Mesothelial cell of epicardium (in vitro differentiated cells): ENCODE measurements at regions not wholly inside any gene's neighbourhood (a gene's known extent, or its start where the extent isn't known, plus 50 kb on each side); places are given as distances from the start of the nearest gene placed in this dataset.

ENCODE experiments used
- DNase-seq, 2 experiments: peaks; one replicate each; pipeline ENCODE4 v3.0.0; 2021; ENCODE audit warnings: low spot score in 2 of 2; ENCODE audit not compliant: unreplicated experiment in 2 of 2
- H3K27ac Mint-ChIP-seq: 2 replicates; pipeline ENCODE4 v1.8.0; 2021; ENCODE audit warnings: mixed read lengths
- H3K27me3 Mint-ChIP-seq: 2 replicates; pipeline ENCODE4 v1.8.0; 2021; ENCODE audit warnings: low read depth, mixed read lengths
- H3K36me3 Mint-ChIP-seq: 2 replicates; pipeline ENCODE4 v1.8.0; 2021; ENCODE audit warnings: mixed read lengths
- H3K4me1 Mint-ChIP-seq: 2 replicates; pipeline ENCODE4 v1.8.0; 2021; ENCODE audit warnings: mixed read lengths
- H3K4me3 Mint-ChIP-seq: 2 replicates; pipeline ENCODE4 v1.8.0; 2021; ENCODE audit warnings: mild to moderate bottlenecking, moderate library complexity, mixed read lengths
- H3K9me3 Mint-ChIP-seq: 2 replicates; pipeline ENCODE4 v1.8.0; 2021; ENCODE audit warnings: mixed read lengths
- CTCF ChIP-seq: fragments of 200-600 bp; sonication (generic); IDR thresholded peaks from one replicate; pipeline ENCODE4 v1.5.0; 2021; ENCODE audit warnings: antibody characterized with exemption; ENCODE audit not compliant: unreplicated experiment

DNA sequence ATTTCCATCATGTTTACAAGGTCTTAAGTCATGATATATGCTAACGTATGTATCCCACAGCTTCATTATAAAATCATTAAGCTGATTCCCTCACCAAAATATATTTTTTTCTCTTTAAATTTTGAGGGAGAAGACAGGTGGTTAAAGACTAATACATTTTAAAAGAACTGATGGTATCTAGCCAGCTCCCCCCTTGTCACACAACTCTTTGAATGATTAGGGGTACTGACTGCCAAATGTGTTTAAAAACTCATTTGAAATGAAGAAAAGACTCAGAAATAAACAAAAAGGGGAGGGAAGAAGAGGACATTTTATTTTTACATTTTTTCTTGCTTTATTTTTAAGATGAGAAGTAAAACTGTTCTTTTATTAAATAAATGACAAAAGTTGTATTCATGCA is 805.3 kb downstream of the SATB2 start:
- TF ChIP-seq CTCF = no peak
- H3K9me3 Mint-ChIP-seq = no peaks in the 10 kb centered on the region
- no peak overlapping the region for H3K4me3 Mint-ChIP-seq
- peaks cover 29% of the 10 kb centered on the region for H3K27me3 Mint-ChIP-seq
- H3K27ac Mint-ChIP-seq = no peak overlapping the region
- no peaks in the 10 kb centered on the region for H3K36me3 Mint-ChIP-seq
- H3K4me1 Mint-ChIP-seq = no peaks in the 10 kb centered on the region
- DNase-seq = no peak

DNA sequence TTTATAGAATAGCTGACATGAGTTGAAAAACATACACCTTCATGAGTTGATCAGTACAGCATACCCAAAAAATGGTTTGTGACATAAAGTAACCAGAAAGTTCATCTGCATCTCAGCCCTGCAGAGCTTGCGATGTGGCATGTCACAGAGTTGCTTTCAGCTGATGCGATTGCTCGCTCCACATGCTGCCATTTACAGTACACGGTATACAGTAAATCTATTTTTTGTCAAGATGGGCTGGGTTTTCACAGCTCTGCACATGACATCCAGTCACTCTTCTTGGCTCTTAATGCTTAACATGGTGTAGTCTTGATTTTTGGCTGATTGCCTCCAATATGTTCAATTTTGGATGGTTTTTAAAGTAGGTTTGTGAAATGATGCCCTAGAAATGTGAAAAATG is 811.9 kb downstream of the SATB2 start:
- no peak overlapping the region for H3K27ac Mint-ChIP-seq
- H3K27me3 Mint-ChIP-seq = peaks cover 8% of the 10 kb centered on the region
- no peaks in the 10 kb centered on the region for H3K4me1 Mint-ChIP-seq
- no peaks in the 10 kb centered on the region for H3K9me3 Mint-ChIP-seq
- DNase-seq = no peak
- no peaks in the 10 kb centered on the region for H3K36me3 Mint-ChIP-seq
- no peak for TF ChIP-seq CTCF
- H3K4me3 Mint-ChIP-seq = no peak overlapping the region

- Mint-ChIP-seq H3K9me3 (no peaks in the 10 kb centered on the region), H3K27ac (no peak overlapping the region), H3K4me3 (no peak overlapping the region), H3K4me1 (no peaks in the 10 kb centered on the region), H3K36me3 (no peaks in the 10 kb centered on the region), H3K27me3 (peaks cover 3% of the 10 kb centered on the region)
- no peak for TF ChIP-seq CTCF
- no peak for DNase-seq
Measured at GRCh38 chr2:198641161-198641560, 816.6 kb downstream of the SATB2 start.

GRCh38 chr2:198640463-198640862 is 817.3 kb downstream of the SATB2 start:
- no peak overlapping the region for H3K4me3 Mint-ChIP-seq
- no peaks in the 10 kb centered on the region for H3K4me1 Mint-ChIP-seq
- no peak for DNase-seq
- no peak for TF ChIP-seq CTCF
- H3K27ac Mint-ChIP-seq = no peak overlapping the region
- peaks cover 2% of the 10 kb centered on the region for H3K27me3 Mint-ChIP-seq
- H3K36me3 Mint-ChIP-seq = no peaks in the 10 kb centered on the region
- H3K9me3 Mint-ChIP-seq = no peaks in the 10 kb centered on the region

- H3K27ac Mint-ChIP-seq = no peak overlapping the region
- no peak for DNase-seq
- H3K9me3 Mint-ChIP-seq = no peaks in the 10 kb centered on the region
- H3K4me3 Mint-ChIP-seq = no peak overlapping the region
- no peaks in the 10 kb centered on the region for H3K36me3 Mint-ChIP-seq
- H3K4me1 Mint-ChIP-seq = no peaks in the 10 kb centered on the region
- H3K27me3 Mint-ChIP-seq = peaks cover 2% of the 10 kb centered on the region
- no peak for TF ChIP-seq CTCF
Measured at GRCh38 chr2:198639580-198639979, 818.2 kb downstream of the SATB2 start.

GRCh38 chr2:198638577-198638976 is 819.2 kb downstream of the SATB2 start:
- Mint-ChIP-seq H3K4me3 (no peak overlapping the region), H3K36me3 (no peaks in the 10 kb centered on the region), H3K4me1 (no peaks in the 10 kb centered on the region), H3K27me3 (peaks cover 2% of the 10 kb centered on the region), H3K27ac (no peak overlapping the region), H3K9me3 (no peaks in the 10 kb centered on the region)
- no peak for DNase-seq
- TF ChIP-seq CTCF = no peak
